ENCODE measurements at regions not wholly inside any gene's neighbourhood (a gene's known extent, or its start where the extent isn't known, plus 50 kb on each side); places are given as distances from the start of the nearest gene placed in this dataset.

DNA sequence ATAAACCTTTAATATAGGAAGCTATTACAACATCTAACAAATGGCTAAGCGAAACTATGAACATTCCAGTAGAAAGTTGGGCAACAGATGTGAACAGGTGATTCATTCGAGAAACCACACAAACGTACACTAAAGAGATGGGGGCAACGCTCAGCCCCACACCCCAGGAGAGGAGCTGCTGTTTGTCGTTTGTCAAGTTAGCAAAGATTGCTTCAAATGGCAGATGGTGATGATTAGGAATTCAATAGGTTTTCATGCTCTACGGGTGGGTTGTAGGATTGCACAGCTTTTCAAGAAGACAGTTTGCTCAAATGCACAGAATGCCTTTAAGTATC is 154.7 kb upstream of the HDAC4 start:
- no peaks in the 10 kb centered on the region for H3K79me2 ChIP-seq (ENCODE audit: insufficient read depth, low read length)
- no peak overlapping the region for H3K4me2 ChIP-seq (ENCODE audit: low read length)
- no peaks in the 10 kb centered on the region for H3K27me3 ChIP-seq (ENCODE audit: insufficient read depth, low read length)
- H2AFZ ChIP-seq (ENCODE audit: low read length), result no peak overlapping the region
- H3K4me3 ChIP-seq (ENCODE audit: low read depth, low read length, poor library complexity, severe bottlenecking), result no peak overlapping the region
- TF ChIP-seq EZH2 (IDR thresholded peaks at IDR 0.05; ENCODE audit: borderline replicate concordance, low read length), result no peak
- TF ChIP-seq, protein P1, sequence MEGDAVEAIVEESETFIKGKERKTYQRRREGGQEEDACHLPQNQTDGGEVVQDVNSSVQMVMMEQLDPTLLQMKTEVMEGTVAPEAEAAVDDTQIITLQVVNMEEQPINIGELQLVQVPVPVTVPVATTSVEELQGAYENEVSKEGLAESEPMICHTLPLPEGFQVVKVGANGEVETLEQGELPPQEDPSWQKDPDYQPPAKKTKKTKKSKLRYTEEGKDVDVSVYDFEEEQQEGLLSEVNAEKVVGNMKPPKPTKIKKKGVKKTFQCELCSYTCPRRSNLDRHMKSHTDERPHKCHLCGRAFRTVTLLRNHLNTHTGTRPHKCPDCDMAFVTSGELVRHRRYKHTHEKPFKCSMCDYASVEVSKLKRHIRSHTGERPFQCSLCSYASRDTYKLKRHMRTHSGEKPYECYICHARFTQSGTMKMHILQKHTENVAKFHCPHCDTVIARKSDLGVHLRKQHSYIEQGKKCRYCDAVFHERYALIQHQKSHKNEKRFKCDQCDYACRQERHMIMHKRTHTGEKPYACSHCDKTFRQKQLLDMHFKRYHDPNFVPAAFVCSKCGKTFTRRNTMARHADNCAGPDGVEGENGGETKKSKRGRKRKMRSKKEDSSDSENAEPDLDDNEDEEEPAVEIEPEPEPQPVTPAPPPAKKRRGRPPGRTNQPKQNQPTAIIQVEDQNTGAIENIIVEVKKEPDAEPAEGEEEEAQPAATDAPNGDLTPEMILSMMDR (IDR thresholded peaks at IDR 0.05; ENCODE audit: low read length), result no peak
- no peaks in the 10 kb centered on the region for H3K9me3 ChIP-seq (ENCODE audit: low read length)
- no peaks in the 10 kb centered on the region for H4K20me1 ChIP-seq (ENCODE audit: insufficient read depth, low read length)
- no peak overlapping the region for H3K27ac ChIP-seq (ENCODE audit: low read depth, low read length, poor library complexity, severe bottlenecking)
- H3K36me3 ChIP-seq (ENCODE audit: insufficient read depth, low read length), result no peaks in the 10 kb centered on the region
- no peaks in the 10 kb centered on the region for H3F3A ChIP-seq (ENCODE audit: insufficient read depth, low read length)
- no peak overlapping the region for H3K9ac ChIP-seq (ENCODE audit: low read length)
- H3K9me2 ChIP-seq (ENCODE audit: low read depth, low read length), result no peaks in the 10 kb centered on the region
- H3K4me1 ChIP-seq (ENCODE audit: insufficient read depth, low read length, severe bottlenecking), result no peaks in the 10 kb centered on the region

DNA sequence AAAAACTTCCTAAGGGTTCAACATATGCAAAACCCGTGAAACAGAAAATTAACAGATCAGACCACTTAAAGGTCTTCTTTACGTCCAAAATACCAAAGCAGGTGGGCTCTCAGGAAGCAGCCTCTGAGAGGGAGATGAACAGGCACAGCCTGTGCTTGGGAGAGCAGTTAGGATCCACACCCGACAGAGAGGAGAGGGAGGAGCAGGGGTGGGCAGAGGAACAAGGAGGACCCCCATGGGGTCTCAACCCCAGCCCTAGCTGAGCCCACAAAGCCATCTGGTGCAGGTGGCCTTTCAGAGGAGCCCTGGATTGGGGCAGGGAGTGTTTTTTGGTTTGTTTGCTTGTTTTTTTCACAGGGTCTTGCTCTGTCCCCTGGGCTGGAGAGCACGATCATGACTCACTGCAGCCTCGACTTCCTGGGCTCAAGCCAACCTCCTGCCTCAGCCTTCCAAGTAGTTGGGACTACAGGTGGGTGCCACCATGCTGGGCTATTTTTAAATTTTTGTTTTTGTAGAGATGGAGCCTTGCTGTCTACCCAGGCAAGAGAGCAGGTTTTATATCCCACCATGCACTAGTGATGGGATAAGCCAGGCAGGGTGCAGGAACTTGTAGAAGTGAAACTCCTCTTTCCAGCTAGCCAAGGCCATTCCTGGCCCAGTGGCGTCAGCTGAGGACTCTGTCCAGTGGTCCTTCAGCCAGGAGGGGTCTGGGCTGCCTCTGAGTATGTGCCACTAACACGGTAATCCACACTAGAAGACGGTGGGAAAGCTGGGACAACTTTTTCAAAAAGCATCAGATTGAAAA is 154.1 kb upstream of the HDAC4 start:
- Histone ChIP-seq H3K9me3 (ENCODE audit: low read length) (no peaks in the 10 kb centered on the region), H3K27me3 (ENCODE audit: insufficient read depth, low read length) (no peaks in the 10 kb centered on the region), H3K79me2 (ENCODE audit: insufficient read depth, low read length) (no peaks in the 10 kb centered on the region), H3K9ac (ENCODE audit: low read length) (no peak overlapping the region), H3K36me3 (ENCODE audit: insufficient read depth, low read length) (no peaks in the 10 kb centered on the region), H3K27ac (ENCODE audit: low read depth, low read length, poor library complexity, severe bottlenecking) (no peak overlapping the region), H3K4me2 (ENCODE audit: low read length) (no peak overlapping the region), H3K4me1 (ENCODE audit: insufficient read depth, low read length, severe bottlenecking) (no peaks in the 10 kb centered on the region), H3K9me2 (ENCODE audit: low read depth, low read length) (no peaks in the 10 kb centered on the region), H3K4me3 (ENCODE audit: low read depth, low read length, poor library complexity, severe bottlenecking) (no peak overlapping the region), H2AFZ (ENCODE audit: low read length) (no peak overlapping the region), H4K20me1 (ENCODE audit: insufficient read depth, low read length) (no peaks in the 10 kb centered on the region), H3F3A (ENCODE audit: insufficient read depth, low read length) (no peaks in the 10 kb centered on the region)
- TF ChIP-seq, protein P1 (IDR thresholded peaks at IDR 0.05; ENCODE audit: low read length), result no peak
- no peak for TF ChIP-seq EZH2 (IDR thresholded peaks at IDR 0.05; ENCODE audit: borderline replicate concordance, low read length)

DNA sequence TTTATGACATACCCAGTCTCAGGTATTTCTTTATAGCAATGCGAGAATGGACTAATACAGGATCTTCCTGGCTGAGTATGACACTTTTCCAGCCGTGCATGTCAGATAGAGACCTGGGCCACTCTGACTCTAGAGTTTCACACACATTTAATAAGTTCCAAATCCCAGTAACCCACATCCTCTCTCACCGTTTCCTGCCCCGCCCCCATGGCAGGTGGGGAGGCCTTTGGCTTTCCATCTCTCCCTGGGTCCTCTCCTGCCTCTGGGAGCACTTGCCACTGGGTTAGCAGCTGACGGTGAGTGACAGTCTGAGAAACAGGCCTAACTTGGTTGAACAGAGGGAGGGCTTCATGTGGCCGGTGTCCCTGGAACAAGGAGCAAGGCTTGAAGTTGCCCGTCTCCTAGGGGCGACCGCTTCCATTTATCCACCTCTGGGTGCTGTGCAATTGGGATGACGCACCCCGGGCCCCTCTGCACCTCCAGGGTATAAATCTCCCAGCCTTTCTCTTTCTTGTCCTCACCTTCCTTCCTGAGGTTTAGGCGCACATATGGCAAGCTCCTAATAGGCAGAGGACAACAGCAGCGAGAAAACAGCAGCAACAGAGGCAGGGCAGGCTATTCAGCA is 152.7 kb upstream of the HDAC4 start:
- no peaks in the 10 kb centered on the region; the same call in 1 of the 2 replicates for H3K27me3 ChIP-seq (ENCODE audit: insufficient read depth, low read length)
- no peaks in the 10 kb centered on the region for H3K36me3 ChIP-seq (ENCODE audit: insufficient read depth, low read length)
- TF ChIP-seq EZH2 (IDR thresholded peaks at IDR 0.05; ENCODE audit: borderline replicate concordance, low read length), result no peak
- TF ChIP-seq, protein P1 (IDR thresholded peaks at IDR 0.05; ENCODE audit: low read length), result no peak
- no peak overlapping the region for H3K4me3 ChIP-seq (ENCODE audit: low read depth, low read length, poor library complexity, severe bottlenecking)
- no peaks in the 10 kb centered on the region for H3K9me2 ChIP-seq (ENCODE audit: low read depth, low read length)
- H3K9ac ChIP-seq (ENCODE audit: low read length), result no peak overlapping the region
- no peaks in the 10 kb centered on the region for H3K4me1 ChIP-seq (ENCODE audit: insufficient read depth, low read length, severe bottlenecking)
- H3F3A ChIP-seq (ENCODE audit: insufficient read depth, low read length), result no peaks in the 10 kb centered on the region
- no peaks in the 10 kb centered on the region for H3K9me3 ChIP-seq (ENCODE audit: low read length)
- no peaks in the 10 kb centered on the region for H3K79me2 ChIP-seq (ENCODE audit: insufficient read depth, low read length)
- H3K4me2 ChIP-seq (ENCODE audit: low read length), result no peak overlapping the region
- no peak overlapping the region for H3K27ac ChIP-seq (ENCODE audit: low read depth, low read length, poor library complexity, severe bottlenecking)
- no peaks in the 10 kb centered on the region for H4K20me1 ChIP-seq (ENCODE audit: insufficient read depth, low read length)
- H2AFZ ChIP-seq (ENCODE audit: low read length), result no peak overlapping the region

All from OCI-LY1 (cell line).